GM12878 (cell line): ENCODE measurements at regions not wholly inside any gene's neighbourhood (a gene's known extent, or its start where the extent isn't known, plus 50 kb on each side); places are given as distances from the start of the nearest gene placed in this dataset.

Experiments used
- ATF3 ChIP-seq: IDR thresholded peaks from 2 replicates; pipeline ENCODE4 v1.6.1; 2011; ENCODE audit warnings: low read depth, mild to moderate bottlenecking, low read length, moderate library complexity, borderline replicate concordance; ENCODE audit errors: extremely low read depth
- CUX1 ChIP-seq: IDR thresholded peaks from 2 replicates; pipeline ENCODE4 v1.6.1; 2012; ENCODE audit warnings: improper control_type of control experiment, low read depth, low read length; ENCODE audit not compliant: insufficient replicate concordance
- IKZF2 ChIP-seq, 2 experiments: fragments of 450-650 bp; IDR thresholded peaks; 2 replicates each; pipeline ENCODE4 v1.6.1; 2017; ENCODE audit warnings: mild to moderate bottlenecking in 2 of 2, moderate library complexity in 2 of 2
- KLF5 ChIP-seq: fragments of 450-650 bp; IDR thresholded peaks from 2 replicates; pipeline ENCODE4 v1.6.1; 2014; ENCODE audit warnings: mild to moderate bottlenecking; ENCODE audit not compliant: partially characterized antibody
- NKRF ChIP-seq: fragments of 450-650 bp; conservative IDR thresholded peaks from 2 replicates; pipeline ENCODE4 v1.6.1; 2017; ENCODE audit warnings: mild to moderate bottlenecking, moderate library complexity
- RB1 ChIP-seq: fragments of 450-650 bp; formaldehyde crosslinking; IDR thresholded peaks from 2 replicates; pipeline ENCODE4 v1.6.1; 2017; ENCODE audit warnings: mild to moderate bottlenecking, borderline replicate concordance
- SUZ12 ChIP-seq: fragments of 200-600 bp; sonication (generic); IDR thresholded peaks from one replicate; pipeline ENCODE4 v1.6.1; 2018; ENCODE audit warnings: antibody characterized with exemption, mild to moderate bottlenecking; ENCODE audit not compliant: unreplicated experiment

DNA sequence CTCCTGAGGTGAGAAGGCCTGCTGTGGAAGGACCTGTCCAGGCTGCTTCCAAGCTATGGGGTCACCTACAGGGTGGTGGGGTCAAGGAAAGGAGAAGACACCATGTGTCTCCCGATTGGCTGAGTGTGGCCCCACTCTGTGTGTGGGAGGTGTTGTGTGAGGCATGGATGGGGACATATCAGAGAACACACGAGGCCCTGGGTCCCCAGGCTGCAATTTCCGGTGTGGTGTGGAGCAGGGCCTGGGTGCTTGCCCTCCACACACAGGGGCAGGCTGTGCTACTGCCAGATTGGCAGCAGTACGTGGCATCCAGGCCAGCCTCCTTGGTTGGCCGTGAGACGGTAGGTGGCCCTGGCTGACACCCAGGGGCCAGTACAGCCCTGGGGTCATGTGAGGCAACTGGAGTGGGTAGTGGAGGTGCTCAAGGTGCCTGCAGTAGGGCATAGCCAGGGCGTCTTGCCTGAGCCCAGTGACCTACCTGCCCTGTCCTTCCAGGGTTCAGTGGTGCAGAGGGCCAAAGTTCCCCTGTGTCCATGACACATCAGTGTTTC lies 233.8 kb downstream of the SNRPN start (continued):
- TF ChIP-seq CUX1 (no peak), NKRF (no peak), IKZF2 (IDR thresholded peaks at IDR 0.05) (no peak), KLF5 (no peak), SUZ12 (no peak), RB1 (no peak), ATF3 (no peak)
